PC-9 (cell line): ENCODE measurements at regions not wholly inside any gene's neighbourhood (a gene's known extent, or its start where the extent isn't known, plus 50 kb on each side); places are given as distances from the start of the nearest gene placed in this dataset.

ENCODE experiments used
- BruUV-seq: library from RNA; stranded (reverse); fragments of 400-500 nt; replicated peaks from 2 replicates; lab custom pipeline; 2021; lab: Mats Ljungman, UMichigan
- CTCF ChIA-PET: fragments of 300-600 bp; sonication (Branson Sonifier 250); formaldehyde crosslinking; loops from one replicate; lab custom pipeline; 2022; ENCODE audit warnings: antibody characterized with exemption; lab: Charles Lee
- POLR2A ChIA-PET: fragments of 300-600 bp; sonication (Branson Sonifier 250); formaldehyde crosslinking; loops from one replicate; lab custom pipeline; 2022; ENCODE audit warnings: antibody characterized with exemption; ENCODE audit not compliant: unreplicated experiment; lab: Charles Lee
- DNase-seq, 2 experiments: peaks; one replicate each; pipeline versions ENCODE4 v3.0.0 to v3.0.0-alpha.2; 2015 to 2022; ENCODE audit warnings: mixed read lengths in 1 of 2
- H2AFZ ChIP-seq: fragments of 200-600 bp; sonication (generic); 2 replicates; pipeline ENCODE4 v1.8.1; 2017; ENCODE audit warnings: antibody characterized with exemption
- H3F3A ChIP-seq: fragments of 200-600 bp; sonication (generic); 2 replicates; pipeline ENCODE4 v1.8.1; 2017; ENCODE audit warnings: antibody characterized with exemption, mild to moderate bottlenecking, low read depth; ENCODE audit not compliant: insufficient read depth
- H3K27ac ChIP-seq: fragments of 200-600 bp; sonication (generic); 2 replicates; pipeline ENCODE4 v1.6.1; 2016; ENCODE audit warnings: mixed run types
- H3K27me3 ChIP-seq: fragments of 200-600 bp; sonication (generic); 2 replicates; pipeline ENCODE4 v1.6.1; 2016; ENCODE audit warnings: low read depth, mixed run types; ENCODE audit not compliant: insufficient read depth
- H3K36me3 ChIP-seq: fragments of 200-600 bp; sonication (generic); 2 replicates; pipeline ENCODE4 v1.6.1; 2016; ENCODE audit warnings: low read depth, mixed run types
- H3K4me1 ChIP-seq: fragments of 200-600 bp; sonication (generic); replicated peaks from 2 replicates; pipeline ENCODE4 v1.6.1; 2016; ENCODE audit warnings: mixed run types; ENCODE audit not compliant: insufficient read depth
- H3K4me2 ChIP-seq: fragments of 200-600 bp; sonication (generic); 2 replicates; pipeline ENCODE4 v1.6.1; 2017; ENCODE audit warnings: mixed run types
- H3K4me3 ChIP-seq: fragments of 200-600 bp; sonication (generic); 2 replicates; pipeline ENCODE4 v1.6.1; 2016; ENCODE audit warnings: mixed run types
- H3K79me2 ChIP-seq: fragments of 200-600 bp; sonication (generic); 2 replicates; pipeline ENCODE4 v1.6.1; 2017; ENCODE audit warnings: low read depth, mixed run types
- H3K9me2 ChIP-seq: fragments of 200-600 bp; sonication (generic); 2 replicates; pipeline ENCODE4 v1.8.1; 2017; ENCODE audit warnings: mild to moderate bottlenecking; ENCODE audit not compliant: insufficient read depth
- H3K9me3 ChIP-seq: fragments of 200-600 bp; sonication (generic); 2 replicates; pipeline ENCODE4 v1.8.1; 2016; ENCODE audit warnings: low read depth; ENCODE audit not compliant: insufficient read depth
- H4K20me1 ChIP-seq: fragments of 200-600 bp; sonication (generic); 2 replicates; pipeline ENCODE4 v1.8.1; 2017; ENCODE audit not compliant: insufficient read depth
- EZH2 ChIP-seq: fragments of 200-600 bp; sonication (generic); IDR thresholded peaks from 2 replicates; pipeline ENCODE4 v1.8.0; 2017; ENCODE audit warnings: antibody characterized with exemption, low read depth
- intact Hi-C: fragments of 100-400 bp; cut with micrococcal nuclease; formaldehyde crosslinking; loops from one replicate; pipeline ENCODE4 v1.10.0; 2022; ENCODE audit not compliant: unreplicated experiment
- TF ChIP-seq, protein P1 (sequence below): fragments of 200-600 bp; sonication (generic); conservative IDR thresholded peaks from 2 replicates; pipeline ENCODE4 v1.6.1; 2017; ENCODE audit warnings: mixed run types, antibody characterized with exemption, mild to moderate bottlenecking, moderate library complexity

DNA sequence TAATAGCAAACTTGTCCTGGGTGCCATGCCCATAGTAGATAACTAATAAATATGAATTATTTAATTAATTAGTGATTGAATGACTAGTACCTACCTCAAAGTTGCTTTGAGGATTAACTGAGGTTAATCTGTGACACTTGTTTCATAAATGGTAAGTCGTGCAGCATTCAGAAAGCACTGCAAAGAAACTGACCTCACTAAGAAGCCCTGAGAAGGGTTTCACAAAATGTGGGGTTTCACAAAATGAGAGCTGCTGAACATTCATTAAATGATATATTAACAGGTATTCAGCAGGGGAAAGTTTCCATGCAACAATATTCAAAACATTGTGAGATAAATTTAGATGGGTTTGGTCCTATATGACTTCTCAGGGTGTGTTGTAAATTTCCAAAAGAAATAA is 236.2 kb downstream of the OSR1 start:
- Histone ChIP-seq H3K4me1 (peaks cover 32% of the 10 kb centered on the region), H3K79me2 (no peaks in the 10 kb centered on the region), H3K27ac (no peak overlapping the region), H3K9me2 (no peaks in the 10 kb centered on the region), H2AFZ (no peak overlapping the region), H3K27me3 (no peaks in the 10 kb centered on the region), H3K9me3 (no peaks in the 10 kb centered on the region), H3K4me2 (no peak overlapping the region), H3F3A (no peaks in the 10 kb centered on the region; the same call in 1 of the 2 replicates), H3K4me3 (no peak overlapping the region), H3K36me3 (no peaks in the 10 kb centered on the region), H4K20me1 (no peaks in the 10 kb centered on the region)
- intact Hi-C loops: loop anchor here (5.0 kb wide), 4 partner anchors 50 to 295 kb away; no protein-coding TSS in a partner anchor
- ChIA-PET POLR2A (no interaction called here), CTCF (interaction anchor here (0.6 kb wide), 1 partner anchor 152 kb away, joined by 3 read pairs; no protein-coding TSS in a partner anchor)
- TF ChIP-seq, protein P1, sequence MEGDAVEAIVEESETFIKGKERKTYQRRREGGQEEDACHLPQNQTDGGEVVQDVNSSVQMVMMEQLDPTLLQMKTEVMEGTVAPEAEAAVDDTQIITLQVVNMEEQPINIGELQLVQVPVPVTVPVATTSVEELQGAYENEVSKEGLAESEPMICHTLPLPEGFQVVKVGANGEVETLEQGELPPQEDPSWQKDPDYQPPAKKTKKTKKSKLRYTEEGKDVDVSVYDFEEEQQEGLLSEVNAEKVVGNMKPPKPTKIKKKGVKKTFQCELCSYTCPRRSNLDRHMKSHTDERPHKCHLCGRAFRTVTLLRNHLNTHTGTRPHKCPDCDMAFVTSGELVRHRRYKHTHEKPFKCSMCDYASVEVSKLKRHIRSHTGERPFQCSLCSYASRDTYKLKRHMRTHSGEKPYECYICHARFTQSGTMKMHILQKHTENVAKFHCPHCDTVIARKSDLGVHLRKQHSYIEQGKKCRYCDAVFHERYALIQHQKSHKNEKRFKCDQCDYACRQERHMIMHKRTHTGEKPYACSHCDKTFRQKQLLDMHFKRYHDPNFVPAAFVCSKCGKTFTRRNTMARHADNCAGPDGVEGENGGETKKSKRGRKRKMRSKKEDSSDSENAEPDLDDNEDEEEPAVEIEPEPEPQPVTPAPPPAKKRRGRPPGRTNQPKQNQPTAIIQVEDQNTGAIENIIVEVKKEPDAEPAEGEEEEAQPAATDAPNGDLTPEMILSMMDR: no peak
- no peak for TF ChIP-seq EZH2
- no peak for DNase-seq
- BruUV-seq: no TSS peak

DNA sequence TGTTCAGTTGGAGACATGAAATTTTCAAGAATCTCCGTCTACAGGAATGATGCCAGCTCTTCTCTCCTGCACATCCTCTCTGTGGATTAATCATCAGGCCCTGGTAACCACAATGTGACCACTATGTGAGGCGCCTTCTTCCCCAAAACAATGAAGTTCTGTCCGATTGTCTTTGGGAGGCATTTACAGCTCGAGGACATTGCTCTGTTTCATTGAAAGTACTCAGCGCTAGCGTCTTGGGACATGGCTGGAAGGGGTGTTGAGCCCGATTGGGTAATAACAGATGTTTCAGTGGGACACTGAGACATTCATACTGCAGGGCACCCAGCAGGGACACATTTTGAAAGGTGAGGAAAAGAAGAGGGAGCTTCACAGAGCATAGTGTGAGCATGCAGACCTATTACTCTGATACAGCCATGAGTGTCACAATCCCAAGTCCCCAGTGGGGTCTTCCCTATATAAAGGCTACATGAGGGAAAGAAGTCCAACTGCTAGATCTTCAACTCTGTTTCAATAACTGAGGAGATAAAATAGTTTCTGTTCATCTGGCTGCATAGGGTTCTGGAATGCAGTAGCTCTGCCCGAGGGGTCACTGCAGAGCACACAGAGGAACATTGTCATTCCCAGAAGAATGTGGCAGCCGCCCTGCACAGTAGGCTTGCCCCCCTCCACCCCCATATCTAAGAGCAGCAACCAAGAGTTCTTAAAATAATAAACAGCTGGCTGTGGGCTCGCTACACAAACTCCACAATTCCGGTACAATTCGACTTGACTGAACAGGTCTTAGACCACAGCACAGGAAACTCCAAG is 237.3 kb downstream of the OSR1 start:
- no peak overlapping the region for H3K4me3 ChIP-seq
- H3K36me3 ChIP-seq: no peaks in the 10 kb centered on the region
- BruUV-seq: no TSS peak
- H3K4me2 ChIP-seq: peak overlapping the region; percentile 55
- H2AFZ ChIP-seq: no peak overlapping the region
- H3K27me3 ChIP-seq: no peaks in the 10 kb centered on the region
- no peaks in the 10 kb centered on the region for H4K20me1 ChIP-seq
- H3K9me2 ChIP-seq: no peaks in the 10 kb centered on the region
- POLR2A ChIA-PET: interaction anchor here (0.5 to 0.6 kb wide), 4 partner anchors 10 to 498 kb away, joined by 3 to 9 read pairs (median 3); no protein-coding TSS in a partner anchor
- peaks cover 32% of the 10 kb centered on the region for H3K4me1 ChIP-seq
- no peaks in the 10 kb centered on the region; the same call in 1 of the 2 replicates for H3F3A ChIP-seq
- no peaks in the 10 kb centered on the region for H3K9me3 ChIP-seq
- intact Hi-C loops: loop anchor here (5.0 kb wide), 4 partner anchors 49 to 294 kb away; no protein-coding TSS in a partner anchor
- peak overlapping the region; percentile 45 for H3K27ac ChIP-seq
- TF ChIP-seq, protein P1: no peak
- no peak for TF ChIP-seq EZH2
- no peaks in the 10 kb centered on the region for H3K79me2 ChIP-seq
- peak; percentile 51 to 80 for DNase-seq
- CTCF ChIA-PET: interaction anchor here (0.6 kb wide), 3 partner anchors 48 to 296 kb away, joined by 3 to 8 read pairs (median 3); no protein-coding TSS in a partner anchor

DNA sequence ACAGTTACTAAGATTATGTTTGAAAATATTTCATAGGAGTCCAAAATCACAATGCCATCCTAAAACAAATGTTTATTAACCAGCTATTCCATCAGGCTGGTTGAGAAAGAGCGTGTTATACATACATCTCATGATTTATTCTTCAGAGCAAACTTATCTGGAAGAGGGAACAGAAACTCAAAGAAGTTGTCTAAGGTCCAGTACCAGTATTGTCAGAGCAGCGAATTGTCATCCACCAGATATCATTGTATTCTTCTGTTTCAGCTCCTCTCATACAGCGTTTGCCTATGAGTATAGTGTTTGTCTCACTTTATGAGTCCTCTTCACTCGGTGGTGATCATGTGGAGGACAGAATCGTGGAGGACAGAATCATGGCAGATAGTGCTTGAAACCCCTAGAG is 238.2 kb downstream of the OSR1 start:
- CTCF ChIA-PET: interaction anchor here (0.6 kb wide), 1 partner anchor 223 kb away, joined by 3 read pairs; no protein-coding TSS in a partner anchor
- POLR2A ChIA-PET: interaction anchor here (0.5 to 0.6 kb wide), 2 partner anchors 247 to 497 kb away, joined by 3 to 7 read pairs; no protein-coding TSS in a partner anchor
- H3K9me2 ChIP-seq: no peaks in the 10 kb centered on the region

More for the DNA sequence above, 238.2 kb downstream of the OSR1 start:
- TF ChIP-seq, protein P1: no peak
- no peak for TF ChIP-seq EZH2
- no peaks in the 10 kb centered on the region for H4K20me1 ChIP-seq
- BruUV-seq: no TSS peak
- H3F3A ChIP-seq: no peaks in the 10 kb centered on the region; the same call in 1 of the 2 replicates
- H3K27me3 ChIP-seq: no peaks in the 10 kb centered on the region
- no peak for DNase-seq
- H2AFZ ChIP-seq: no peak overlapping the region
- intact Hi-C loops: loop anchor here (5.0 kb wide), 4 partner anchors 48 to 293 kb away; no protein-coding TSS in a partner anchor
- no peak overlapping the region for H3K4me3 ChIP-seq
- no peak overlapping the region for H3K27ac ChIP-seq
- H3K79me2 ChIP-seq: no peaks in the 10 kb centered on the region
- H3K4me1 ChIP-seq: peaks cover 32% of the 10 kb centered on the region
- H3K4me2 ChIP-seq: no peak overlapping the region
- H3K9me3 ChIP-seq: no peaks in the 10 kb centered on the region
- no peaks in the 10 kb centered on the region for H3K36me3 ChIP-seq
